GM03348 (cell line): ENCODE measurements at regions not wholly inside any gene's neighbourhood (a gene's known extent, or its start where the extent isn't known, plus 50 kb on each side); places are given as distances from the start of the nearest gene placed in this dataset.
A peak's percentile ranks its signal among the peaks of the same experiment; 100 is the strongest.

ENCODE experiments used
- DNase-seq: peaks from one replicate; pipeline ENCODE4 v3.0.0; 2012; ENCODE audit warnings: low spot score

DNA sequence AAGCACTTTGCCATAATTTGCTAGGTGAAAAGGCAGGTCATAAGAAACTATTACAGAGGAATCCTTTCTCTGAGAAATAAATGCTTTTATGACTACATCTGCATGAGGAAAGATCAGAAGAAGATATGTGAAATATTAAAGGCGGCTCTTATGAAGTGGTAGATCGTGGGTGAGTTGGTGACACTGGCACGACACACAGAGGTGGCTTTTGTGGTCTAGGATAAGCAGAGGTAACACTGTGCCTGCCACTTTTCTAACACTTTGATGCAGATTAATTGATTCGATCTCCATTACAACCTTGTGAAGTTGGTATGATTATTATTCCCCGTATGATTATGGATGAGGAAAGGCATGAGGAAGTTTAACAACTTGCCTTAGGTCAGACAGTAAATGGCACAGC is 60.0 kb upstream of the ELK3 start:
- DNase-seq = no peak

DNA sequence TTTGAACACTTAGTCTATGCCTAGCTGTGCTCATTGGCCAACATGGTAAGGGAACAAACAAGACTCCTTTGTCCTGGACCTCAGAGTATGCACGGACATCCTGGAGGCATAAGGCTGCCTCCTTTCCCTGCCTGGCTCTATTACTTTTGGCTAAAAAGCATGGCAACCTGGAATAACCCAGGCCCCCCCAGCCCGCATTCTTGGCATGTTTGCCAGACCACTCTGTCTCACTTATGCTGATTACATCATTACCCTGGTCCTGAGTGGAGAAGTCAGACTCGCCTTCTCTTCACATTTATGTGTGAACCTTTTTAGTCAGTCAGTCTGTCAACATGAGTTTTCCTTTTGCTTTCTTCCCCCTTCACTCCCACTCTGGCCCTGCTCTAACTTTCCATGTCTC is 58.0 kb upstream of the ELK3 start:
- DNase-seq = peak; percentile 70

DNA sequence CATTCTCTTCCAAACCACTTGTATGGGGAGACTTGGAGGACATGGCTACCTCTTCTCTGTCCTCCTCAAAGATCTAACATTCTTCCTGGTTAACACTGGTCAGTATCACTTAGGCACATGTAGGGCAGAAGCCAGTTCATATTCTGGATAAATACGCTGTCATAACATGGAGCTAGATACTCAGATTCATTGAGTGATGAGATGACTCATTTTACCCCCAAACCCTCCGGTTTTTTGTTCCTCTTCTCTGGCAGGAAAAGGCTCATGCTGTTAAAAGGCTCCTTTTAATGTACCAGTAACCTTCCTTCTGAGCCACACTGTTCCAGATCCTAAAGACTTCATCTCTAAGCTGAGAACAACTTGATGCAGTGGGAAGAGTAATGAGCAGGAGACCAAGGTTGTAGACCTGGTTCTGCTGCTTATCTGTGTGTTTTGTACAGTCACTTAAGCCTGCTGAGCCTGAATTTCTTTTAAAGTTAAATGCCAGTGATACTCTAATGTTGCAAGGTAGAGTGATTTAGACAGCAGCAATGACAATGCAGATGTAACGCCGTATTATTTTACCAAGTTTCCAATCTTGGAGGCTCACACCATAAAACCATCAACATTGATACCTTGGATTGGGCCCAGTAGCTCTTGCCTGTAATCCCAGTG is 57.3 kb upstream of the ELK3 start:
- DNase-seq = no peak

DNA sequence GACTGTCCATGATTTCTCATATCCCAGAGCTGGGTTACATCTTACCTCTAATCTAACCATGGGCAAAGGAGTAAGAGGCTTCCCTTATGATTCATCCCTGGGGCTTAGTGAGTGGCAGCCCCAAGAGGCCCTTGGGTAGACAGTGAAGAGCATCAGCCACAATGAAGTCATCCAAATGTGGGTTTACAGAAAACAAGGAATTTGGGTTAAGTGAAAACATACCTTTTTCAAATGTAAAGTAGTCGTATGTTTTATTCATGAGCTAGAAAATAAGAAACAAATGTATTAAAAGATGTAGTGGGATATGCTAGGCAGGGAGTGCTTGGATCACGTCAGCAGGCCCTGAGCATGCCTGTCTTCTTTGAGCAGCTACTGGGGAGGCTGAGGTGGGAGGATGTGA is 54.0 kb upstream of the ELK3 start:
- DNase-seq = peak; percentile 75

- DNase-seq = peak; percentile 56
These were observed 52.8 kb upstream of the ELK3 start for GRCh38 chr12:96141216-96141912.

DNA sequence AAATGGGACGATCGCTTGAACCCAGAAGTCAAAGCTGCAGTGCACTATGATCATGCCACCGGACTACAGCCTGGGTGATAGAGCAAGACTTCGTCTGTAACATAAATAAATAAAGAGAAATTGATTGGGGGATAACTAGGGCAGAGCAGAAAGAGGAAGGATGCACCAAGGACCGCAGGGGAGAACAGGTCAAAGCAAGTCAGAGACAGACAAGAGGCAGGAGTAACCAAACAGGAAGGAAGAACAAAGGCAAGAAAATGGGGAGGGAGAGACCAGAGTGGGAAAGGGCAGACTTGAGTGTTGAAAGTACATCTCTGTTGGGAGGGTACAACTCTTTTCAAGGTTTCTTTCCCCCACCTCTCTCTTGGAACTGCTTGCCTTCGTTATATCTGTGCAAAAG is 50.8 kb upstream of the ELK3 start:
- DNase-seq = no peak

DNA sequence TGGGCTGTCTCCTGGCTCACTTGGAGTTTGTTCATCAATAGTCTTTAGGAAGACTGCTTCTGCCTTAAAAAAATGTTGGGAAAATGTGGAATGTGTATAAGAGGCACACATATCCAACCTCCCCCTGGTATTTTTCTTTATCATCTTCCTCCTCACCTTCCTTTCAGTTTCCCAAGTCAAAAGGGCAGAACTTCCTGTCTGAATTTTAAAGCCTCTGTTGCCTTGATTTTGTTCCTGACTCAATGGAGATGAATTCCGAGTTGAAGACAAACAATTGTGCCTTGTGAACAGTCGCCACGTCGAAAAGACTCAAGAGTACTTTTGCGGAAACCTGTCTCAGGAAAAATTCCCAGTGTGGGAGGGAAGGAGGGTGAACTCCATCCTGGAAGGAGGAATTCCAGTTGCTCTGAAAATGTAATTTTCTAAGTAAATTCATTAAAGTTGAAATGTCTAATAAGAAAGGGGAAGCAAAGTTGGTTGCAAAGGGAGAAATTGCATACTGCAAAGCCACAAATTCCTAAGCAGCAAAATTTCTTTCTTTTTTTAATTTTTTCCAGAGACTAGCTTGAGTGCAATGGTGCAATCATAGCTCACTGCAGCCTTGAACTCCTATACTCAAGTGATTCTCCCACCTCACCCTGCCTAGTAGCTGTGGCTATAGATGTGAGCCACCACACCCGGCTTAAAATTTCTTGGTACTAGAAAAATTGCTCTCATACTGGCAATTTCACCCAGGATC is 50.2 kb upstream of the ELK3 start:
- no peak for DNase-seq
